ENCODE measurements at regions not wholly inside any gene's neighbourhood (a gene's known extent, or its start where the extent isn't known, plus 50 kb on each side); places are given as distances from the start of the nearest gene placed in this dataset.
A peak's percentile ranks its signal among the peaks of the same experiment; 100 is the strongest.

DNA sequence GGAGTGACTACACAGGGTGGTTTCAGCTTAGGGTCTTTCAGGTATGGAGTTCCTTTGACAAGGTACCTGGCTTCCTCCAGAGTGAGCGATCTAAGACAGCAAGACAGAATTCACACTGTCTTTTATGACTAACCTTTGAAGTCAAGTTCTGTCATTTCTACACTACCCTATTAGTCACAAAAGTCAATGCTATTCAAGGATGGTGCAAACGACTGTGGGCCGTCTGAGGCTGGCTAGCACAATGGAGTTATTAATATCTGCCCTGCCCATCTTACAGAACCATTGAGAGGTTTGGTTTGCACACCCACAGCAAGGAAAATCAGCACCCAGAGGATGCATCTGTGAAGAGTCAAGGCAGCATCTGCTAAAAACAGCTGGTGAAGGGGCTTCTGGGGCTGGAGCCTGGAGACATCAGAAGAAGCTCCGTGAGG lies 62.9 kb upstream of the XCR1 start:
- DNase-seq, result no peak

DNA sequence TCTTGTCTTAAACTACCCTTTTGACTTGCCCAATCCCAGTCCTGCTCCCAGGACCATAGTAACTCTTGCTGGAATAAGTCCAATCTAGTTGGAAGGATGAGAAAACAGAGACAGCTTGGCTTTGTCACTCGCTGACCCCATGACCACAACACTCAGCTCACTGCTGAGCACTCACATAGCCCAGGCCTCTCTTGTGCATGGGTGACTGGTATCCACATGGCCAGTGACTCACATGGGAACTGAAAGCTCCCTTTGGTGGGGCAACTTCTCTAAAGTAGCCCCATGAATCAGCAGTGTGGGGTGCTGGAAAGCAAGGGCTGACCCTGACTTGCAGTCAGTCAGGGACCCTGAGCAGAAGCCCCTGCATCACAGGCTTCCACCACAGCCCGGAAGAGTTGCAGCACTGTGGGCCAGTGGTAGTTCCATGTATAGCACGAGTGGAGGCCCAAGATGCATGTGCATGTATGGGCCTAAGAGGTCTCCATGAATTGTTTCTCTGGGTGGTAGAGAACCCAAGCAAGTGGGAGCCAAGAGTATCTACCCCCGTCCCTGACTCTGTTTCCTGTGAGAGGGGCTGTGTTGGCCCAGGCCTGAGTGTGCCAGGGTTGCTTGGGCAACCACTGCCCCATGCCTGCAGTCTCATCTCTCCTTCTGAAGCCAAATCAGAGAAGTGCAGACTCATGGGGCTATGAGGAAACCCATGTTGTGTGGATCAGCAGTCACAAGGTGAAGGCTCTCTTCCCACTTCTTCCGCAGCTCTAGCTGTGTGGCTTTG lies 62.1 kb upstream of the XCR1 start:
- no peak for DNase-seq

DNA sequence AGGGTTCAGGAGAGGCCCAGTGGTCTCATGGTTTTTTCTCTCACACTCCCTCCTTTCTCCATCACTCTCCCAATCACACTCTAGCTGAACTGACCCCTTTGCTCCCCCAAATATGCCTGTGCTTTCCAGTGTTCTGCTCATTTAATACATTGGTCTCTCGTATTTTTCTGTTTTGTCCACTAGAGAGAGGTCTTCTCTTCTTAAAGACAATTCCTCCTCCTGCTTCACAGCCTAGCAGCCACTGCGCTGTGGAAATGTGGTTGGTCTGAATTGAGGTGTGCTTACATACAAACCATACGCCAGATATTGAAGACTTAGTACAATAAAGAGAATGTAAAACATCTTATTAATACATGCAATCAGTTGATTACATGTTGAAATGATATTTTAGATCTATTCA lies 60.6 kb upstream of the XCR1 start:
- no peak for DNase-seq

DNA sequence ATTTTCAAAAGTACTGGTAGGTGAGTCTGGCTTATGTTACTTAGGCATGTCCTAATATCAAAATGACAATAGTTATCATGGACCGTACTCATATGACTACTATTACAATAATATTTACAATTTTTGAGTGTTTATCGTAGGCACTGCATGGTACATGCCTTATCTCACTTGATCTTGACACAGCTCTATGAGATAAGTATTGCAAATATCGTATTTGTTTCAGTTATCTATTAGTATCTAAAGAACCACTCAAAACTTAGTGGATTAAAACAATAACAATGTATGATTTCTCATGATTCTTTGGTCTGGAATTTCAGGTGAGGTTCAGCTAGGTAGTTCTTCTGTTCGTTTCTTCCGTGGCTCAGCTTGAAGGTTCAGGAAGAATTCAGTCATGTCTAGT lies 59.7 kb upstream of the XCR1 start:
- DNase-seq, result no peak

DNA sequence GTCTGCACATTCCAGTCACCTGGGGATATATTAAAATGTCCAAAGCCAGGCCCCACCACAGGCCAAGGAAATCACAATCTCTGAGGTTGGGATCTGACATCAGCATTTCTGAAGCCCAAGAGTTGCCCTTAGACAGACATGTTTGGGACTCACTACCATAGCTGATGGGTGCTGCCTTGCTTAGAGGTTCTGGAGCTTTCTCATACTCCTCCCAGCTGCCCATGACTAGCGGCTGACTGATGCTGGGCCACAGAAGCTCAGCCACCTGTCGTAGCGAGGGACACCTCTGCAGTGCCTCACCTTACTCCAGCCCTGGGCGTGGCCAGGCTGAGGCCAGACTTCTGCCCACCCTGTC lies 58.8 kb upstream of the XCR1 start:
- DNase-seq, result no peak

DNA sequence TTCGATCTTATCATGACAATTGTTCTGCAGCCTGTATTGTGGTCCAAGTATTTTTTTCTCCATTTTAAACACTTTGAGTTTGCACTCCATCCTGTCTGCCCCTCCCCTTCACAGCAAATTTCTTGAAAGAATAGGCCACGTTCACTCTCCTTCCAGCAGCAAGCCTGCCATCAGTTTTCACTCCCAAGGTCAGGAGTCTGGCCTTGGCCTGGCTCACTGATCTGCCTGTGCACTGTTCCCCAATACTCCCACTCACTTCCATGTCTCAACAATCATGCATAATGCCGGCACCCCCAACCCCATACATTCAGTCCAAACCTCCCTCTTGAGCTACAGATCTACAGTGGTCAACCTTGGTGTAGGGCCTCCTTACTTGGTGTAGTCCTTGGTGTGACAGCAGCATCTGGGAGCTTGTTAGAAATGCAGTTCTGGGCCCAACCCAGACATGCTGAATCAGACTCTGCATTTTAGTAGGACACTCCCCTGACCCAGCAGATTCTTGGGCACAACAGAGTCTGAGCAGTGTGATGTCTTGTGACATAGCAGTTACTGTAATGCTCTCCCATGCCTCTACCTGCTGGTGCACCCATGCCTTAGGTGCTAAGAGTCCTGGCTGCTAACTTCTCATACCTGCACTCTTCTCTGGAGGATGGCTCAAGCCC lies 58.3 kb upstream of the XCR1 start:
- DNase-seq, result no peak

DNA sequence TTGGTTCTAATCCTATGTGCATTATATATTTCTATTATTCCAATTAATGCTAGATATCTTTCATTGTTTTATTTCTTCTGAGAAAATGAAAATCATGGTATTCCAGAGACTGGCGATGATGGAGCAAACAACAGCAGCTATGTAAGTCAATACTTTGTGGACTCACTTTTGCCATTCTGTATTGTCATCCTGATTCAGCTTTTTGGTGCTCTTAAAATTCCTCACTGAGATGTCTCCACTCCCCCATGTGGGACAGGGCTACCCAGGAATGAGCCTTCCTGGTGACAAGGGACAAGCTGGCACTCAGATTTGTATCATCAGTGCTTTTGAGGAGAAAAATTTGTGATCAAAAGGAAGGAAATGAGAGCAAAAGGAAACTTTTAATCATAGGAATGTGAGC lies 56.7 kb upstream of the XCR1 start:
- no peak for DNase-seq

DNA sequence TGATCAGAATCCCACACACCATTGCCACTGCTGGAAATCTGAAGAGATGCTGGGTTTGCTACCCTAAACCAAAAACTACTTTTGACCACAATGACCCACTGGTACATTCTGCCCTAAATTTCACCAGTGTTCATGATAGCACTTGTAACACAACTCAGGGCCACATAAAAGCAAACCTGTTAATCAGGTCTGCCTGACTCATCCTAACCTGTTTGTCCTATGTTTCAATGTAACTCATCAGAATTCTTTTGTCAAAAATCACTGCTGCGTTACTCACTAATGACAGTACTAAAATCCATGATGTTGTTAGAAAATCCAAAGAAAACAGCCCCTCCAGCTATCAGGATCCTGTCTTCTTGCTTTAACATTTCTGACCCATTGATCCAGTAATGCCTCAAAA lies 55.6 kb upstream of the XCR1 start:
- DNase-seq, result no peak

DNA sequence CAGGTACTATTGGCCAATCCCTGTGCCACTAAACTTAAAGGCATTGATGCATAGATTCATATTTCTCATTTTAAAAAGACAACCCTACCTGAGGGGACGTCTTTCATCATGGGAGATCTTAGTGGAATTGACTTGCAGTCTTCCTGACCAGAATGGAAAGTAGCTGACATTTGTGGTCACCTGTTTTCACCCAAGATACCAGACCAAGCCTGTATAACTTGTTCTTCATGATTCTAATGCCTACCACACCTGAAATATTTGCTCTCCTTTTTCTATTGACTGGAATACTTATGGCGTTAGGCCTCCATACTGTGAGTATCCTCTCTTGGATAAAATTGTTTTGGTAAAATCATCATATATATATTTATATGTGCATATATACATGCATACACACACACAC lies 54.7 kb upstream of the XCR1 start:
- no peak for DNase-seq

DNA sequence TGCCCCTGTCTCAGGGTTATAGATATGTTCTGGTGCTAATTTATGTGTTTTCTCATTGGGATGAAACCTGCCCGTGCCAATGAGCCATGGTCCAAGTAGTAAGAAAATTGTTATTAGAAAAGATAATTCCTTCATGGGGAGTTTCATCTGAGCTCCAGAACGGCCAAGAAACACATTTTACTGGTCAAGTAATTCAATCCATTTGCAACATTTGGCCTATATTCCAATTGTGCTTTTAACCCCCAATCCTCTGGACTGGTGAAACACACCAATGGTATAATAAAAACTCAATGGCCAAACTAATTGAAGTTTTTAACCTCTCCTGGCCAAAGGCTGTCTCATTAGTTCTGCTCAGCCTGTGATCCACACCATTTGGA lies 53.7 kb upstream of the XCR1 start:
- no peak for DNase-seq

DNA sequence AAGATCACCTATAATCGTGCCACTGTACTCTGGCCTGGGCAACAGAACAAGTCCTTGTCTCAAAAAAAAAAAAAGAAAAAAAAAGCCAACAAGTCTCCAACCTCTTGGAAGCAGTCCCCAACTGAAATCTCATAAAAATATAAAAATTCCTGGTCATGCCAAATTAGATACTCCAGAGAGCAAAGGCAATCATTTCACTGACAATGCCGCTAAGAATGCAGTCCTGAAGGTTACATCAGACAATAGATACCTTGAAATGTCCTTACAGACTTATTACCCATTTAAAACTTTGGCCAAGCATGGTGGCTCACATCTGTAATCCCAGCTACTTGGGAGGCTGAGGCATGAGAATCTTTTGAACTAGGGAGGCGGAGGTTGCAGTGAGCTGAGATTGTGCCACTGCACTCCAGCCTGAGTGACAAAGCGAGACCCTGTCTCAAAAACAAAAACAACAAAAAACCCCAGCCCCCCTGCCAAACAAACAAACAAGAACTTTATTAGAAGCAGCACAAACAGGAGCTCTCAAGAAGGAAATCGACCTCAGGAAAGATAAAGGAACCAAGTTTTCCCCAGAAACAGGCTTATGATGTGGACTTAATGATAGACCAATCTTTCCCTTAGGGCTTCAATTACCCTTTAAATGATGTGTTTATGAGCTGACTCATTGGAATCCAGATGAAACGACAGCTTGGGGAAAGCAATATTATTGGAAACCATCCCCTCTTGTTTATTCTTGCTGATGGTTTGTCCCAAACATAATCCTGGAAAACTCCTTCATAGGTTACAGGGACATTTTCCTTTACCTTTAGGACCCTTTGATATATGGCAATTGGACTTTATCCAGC lies 53.1 kb upstream of the XCR1 start:
- no peak for DNase-seq

DNA sequence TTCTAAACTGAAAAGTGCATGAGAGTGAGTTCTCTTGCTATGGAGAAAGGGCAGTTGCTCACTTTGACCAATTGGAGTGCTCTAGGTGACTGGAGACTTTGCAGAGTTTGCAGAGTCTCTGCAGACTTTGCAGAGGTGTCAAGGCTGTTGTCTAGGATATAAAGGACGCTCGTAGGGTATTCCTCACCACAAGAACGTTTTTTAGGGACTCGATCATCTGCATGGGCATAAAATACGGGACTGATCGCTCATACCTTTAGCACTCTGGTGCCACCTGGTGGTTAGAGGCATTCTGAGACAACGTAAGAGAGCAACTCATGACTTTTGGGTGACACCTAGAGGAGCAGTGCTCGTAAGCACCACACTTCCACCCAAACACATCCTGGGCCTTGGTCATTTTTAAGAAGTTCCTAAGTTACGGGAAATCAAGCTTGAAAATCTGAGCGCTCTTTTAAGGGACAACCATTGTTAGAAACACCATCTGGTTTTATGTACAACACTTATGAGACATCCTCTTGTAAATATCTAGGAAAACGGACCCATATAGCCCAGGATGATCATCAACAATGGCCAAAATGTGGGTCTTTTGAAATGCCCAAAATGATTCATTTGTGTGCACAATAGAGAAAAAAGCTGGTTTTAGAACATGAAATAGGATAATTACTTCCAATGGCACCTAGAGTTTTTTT lies 51.6 kb upstream of the XCR1 start:
- DNase-seq, result peak; percentile 93

Measured in muscle of arm (tissue), 1 donor.